ENCODE measurements at regions not wholly inside any gene's neighbourhood (a gene's known extent, or its start where the extent isn't known, plus 50 kb on each side); places are given as distances from the start of the nearest gene placed in this dataset.
"Not testable (repeated sequence)": the region's sequence is repeated elsewhere in the genome, so short reads cannot be mapped to it uniquely, and the experiment has no call there.

- no peak for DNase-seq
Observed at GRCh38 chr10:4281190-4281825, 496.3 kb upstream of the KLF6 start.

- no peak for DNase-seq
Observed at GRCh38 chr10:4280461-4281189, 495.6 kb upstream of the KLF6 start.

- DNase-seq: no peak
Observed at GRCh38 chr10:4279655-4280054, 494.6 kb upstream of the KLF6 start.

GRCh38 chr10:4278186-4278585, 493.2 kb upstream of the KLF6 start:
- DNase-seq: no peak

GRCh38 chr10:4276151-4276550, 491.1 kb upstream of the KLF6 start:
- no peak for DNase-seq

- not testable (repeated sequence) for DNase-seq
Observed at GRCh38 chr10:4274671-4275070, 489.7 kb upstream of the KLF6 start.

- no peak for DNase-seq
Observed at GRCh38 chr10:4271193-4271592, 486.2 kb upstream of the KLF6 start.

GRCh38 chr10:4270116-4270515, 485.1 kb upstream of the KLF6 start:
- no peak for DNase-seq

- not testable (repeated sequence) for DNase-seq
Observed at GRCh38 chr10:4268490-4268889, 483.5 kb upstream of the KLF6 start.

GRCh38 chr10:4267086-4267773, 482.2 kb upstream of the KLF6 start:
- no peak for DNase-seq

GRCh38 chr10:4266416-4267085, 481.5 kb upstream of the KLF6 start:
- DNase-seq: no peak

- DNase-seq: no peak
Observed at GRCh38 chr10:4265964-4266363, 481.0 kb upstream of the KLF6 start.

- no peak for DNase-seq
Observed at GRCh38 chr10:4264209-4264865, 479.3 kb upstream of the KLF6 start.

- no peak for DNase-seq
Observed at GRCh38 chr10:4263601-4263921, 478.6 kb upstream of the KLF6 start.

GRCh38 chr10:4262870-4263600, 478.0 kb upstream of the KLF6 start:
- no peak for DNase-seq

- no peak for DNase-seq
Observed at GRCh38 chr10:4262449-4262848, 477.4 kb upstream of the KLF6 start.

- DNase-seq: no peak
Observed at GRCh38 chr10:4260483-4261124, 475.6 kb upstream of the KLF6 start.

GRCh38 chr10:4257939-4258465, 473.0 kb upstream of the KLF6 start:
- DNase-seq: no peak

GRCh38 chr10:4256971-4257370, 472.0 kb upstream of the KLF6 start:
- DNase-seq: no peak

GRCh38 chr10:4255751-4256150, 470.7 kb upstream of the KLF6 start:
- no peak for DNase-seq
